ENCODE measurements at regions not wholly inside any gene's neighbourhood (a gene's known extent, or its start where the extent isn't known, plus 50 kb on each side); places are given as distances from the start of the nearest gene placed in this dataset.

- TF ChIP-seq CTCF (conservative IDR thresholded peaks at IDR 0.05; ENCODE audit: low read depth, low read length) = no peak
These were observed 148.9 kb upstream of the CDK1 start for GRCh38 chr10:60629332-60629731.

GRCh38 chr10:60627778-60628748 lies 150.2 kb upstream of the CDK1 start:
- no peak overlapping the region for H2AFZ ChIP-seq (ENCODE audit: low read depth)
- no peaks in the 10 kb centered on the region for H3K4me1 ChIP-seq (ENCODE audit: low read depth, poor library complexity, severe bottlenecking)
- TF ChIP-seq CTCF (conservative IDR thresholded peaks at IDR 0.05; ENCODE audit: low read depth, low read length) = no peak
- H3K27me3 ChIP-seq (ENCODE audit: insufficient read depth, low read depth) = no peaks in the 10 kb centered on the region
- H3K9ac ChIP-seq = no peak overlapping the region
- no peaks in the 10 kb centered on the region for H3K79me2 ChIP-seq (ENCODE audit: insufficient read depth, low read depth)
- no peaks in the 10 kb centered on the region for H3K36me3 ChIP-seq (ENCODE audit: insufficient read depth)
- no peak overlapping the region for H3K27ac ChIP-seq
- H3K4me2 ChIP-seq = no peak overlapping the region
- H4K20me1 ChIP-seq (ENCODE audit: insufficient read depth) = no peaks in the 10 kb centered on the region
- no peak overlapping the region for H3K4me3 ChIP-seq (IDR thresholded peaks at IDR 0.05; ENCODE audit: insufficient read depth, low read depth, low read length)

More at GRCh38 chr10:60629332-60629731, 148.9 kb upstream of the CDK1 start:
- Histone ChIP-seq H3K27me3 (ENCODE audit: insufficient read depth, low read depth) (no peaks in the 10 kb centered on the region), H4K20me1 (ENCODE audit: insufficient read depth) (no peaks in the 10 kb centered on the region), H2AFZ (ENCODE audit: low read depth) (no peak overlapping the region), H3K4me3 (IDR thresholded peaks at IDR 0.05; ENCODE audit: insufficient read depth, low read depth, low read length) (no peak overlapping the region), H3K79me2 (ENCODE audit: insufficient read depth, low read depth) (no peaks in the 10 kb centered on the region), H3K36me3 (ENCODE audit: insufficient read depth) (no peaks in the 10 kb centered on the region), H3K4me2 (no peak overlapping the region), H3K9ac (no peak overlapping the region), H3K27ac (no peak overlapping the region), H3K4me1 (ENCODE audit: low read depth, poor library complexity, severe bottlenecking) (no peaks in the 10 kb centered on the region)

- Histone ChIP-seq H3K27me3 (ENCODE audit: insufficient read depth, low read depth) (no peaks in the 10 kb centered on the region), H3K4me2 (no peak overlapping the region), H2AFZ (ENCODE audit: low read depth) (no peak overlapping the region), H3K4me3 (IDR thresholded peaks at IDR 0.05; ENCODE audit: insufficient read depth, low read depth, low read length) (no peak overlapping the region), H3K36me3 (ENCODE audit: insufficient read depth) (no peaks in the 10 kb centered on the region), H3K27ac (no peak overlapping the region), H4K20me1 (ENCODE audit: insufficient read depth) (no peaks in the 10 kb centered on the region), H3K4me1 (ENCODE audit: low read depth, poor library complexity, severe bottlenecking) (no peaks in the 10 kb centered on the region), H3K9ac (no peak overlapping the region), H3K79me2 (ENCODE audit: insufficient read depth, low read depth) (no peaks in the 10 kb centered on the region)
- TF ChIP-seq CTCF (conservative IDR thresholded peaks at IDR 0.05; ENCODE audit: low read depth, low read length) = no peak
These were observed 152.2 kb upstream of the CDK1 start for GRCh38 chr10:60626037-60626436.

- H4K20me1 ChIP-seq (ENCODE audit: insufficient read depth) = no peaks in the 10 kb centered on the region
- H3K27ac ChIP-seq = no peak overlapping the region
- H2AFZ ChIP-seq (ENCODE audit: low read depth) = no peak overlapping the region
- no peaks in the 10 kb centered on the region for H3K36me3 ChIP-seq (ENCODE audit: insufficient read depth)
- no peak overlapping the region for H3K9ac ChIP-seq
- no peak overlapping the region for H3K4me2 ChIP-seq
- H3K4me1 ChIP-seq (ENCODE audit: low read depth, poor library complexity, severe bottlenecking) = peaks cover 7% of the 10 kb centered on the region
- no peaks in the 10 kb centered on the region for H3K27me3 ChIP-seq (ENCODE audit: insufficient read depth, low read depth)
- no peak for TF ChIP-seq CTCF (conservative IDR thresholded peaks at IDR 0.05; ENCODE audit: low read depth, low read length)
- no peak overlapping the region for H3K4me3 ChIP-seq (IDR thresholded peaks at IDR 0.05; ENCODE audit: insufficient read depth, low read depth, low read length)
- H3K79me2 ChIP-seq (ENCODE audit: insufficient read depth, low read depth) = no peaks in the 10 kb centered on the region
These were observed 154.7 kb upstream of the CDK1 start for GRCh38 chr10:60623627-60624026.

All from KMS-11 (cell line).